Chondrocyte (in vitro differentiated cells): ENCODE measurements at regions not wholly inside any gene's neighbourhood (a gene's known extent, or its start where the extent isn't known, plus 50 kb on each side); places are given as distances from the start of the nearest gene placed in this dataset.

Experiments
- DNase-seq: peaks from one replicate; pipeline ENCODE4 v3.0.0; 2021; ENCODE audit warnings: mixed read lengths, low spot score
- H3K27ac Mint-ChIP-seq: one replicate; pipeline ENCODE4 v1.8.0; 2021; ENCODE audit warnings: mild to moderate bottlenecking, moderate library complexity, mixed read lengths; ENCODE audit not compliant: unreplicated experiment
- H3K27me3 Mint-ChIP-seq: 2 replicates; pipeline ENCODE4 v1.8.0; 2021; ENCODE audit warnings: low read depth, mixed read lengths
- H3K36me3 Mint-ChIP-seq: 2 replicates; pipeline ENCODE4 v1.8.0; 2021; ENCODE audit warnings: low read depth, mixed read lengths
- H3K4me1 Mint-ChIP-seq: 2 replicates; pipeline ENCODE4 v1.8.0; 2021; ENCODE audit warnings: low read depth, mild to moderate bottlenecking, mixed read lengths
- H3K4me3 Mint-ChIP-seq: one replicate; pipeline ENCODE4 v1.8.0; 2021; ENCODE audit warnings: mild to moderate bottlenecking, moderate library complexity, mixed read lengths; ENCODE audit not compliant: unreplicated experiment
- H3K9me3 Mint-ChIP-seq: 2 replicates; pipeline ENCODE4 v1.8.0; 2021; ENCODE audit warnings: low read depth, mixed read lengths
- TF ChIP-seq, protein P1 (sequence below): fragments of 200-600 bp; sonication (generic); IDR thresholded peaks from 2 replicates; pipeline ENCODE4 v1.5.0; 2021; ENCODE audit warnings: antibody characterized with exemption, mild to moderate bottlenecking, moderate library complexity

DNA sequence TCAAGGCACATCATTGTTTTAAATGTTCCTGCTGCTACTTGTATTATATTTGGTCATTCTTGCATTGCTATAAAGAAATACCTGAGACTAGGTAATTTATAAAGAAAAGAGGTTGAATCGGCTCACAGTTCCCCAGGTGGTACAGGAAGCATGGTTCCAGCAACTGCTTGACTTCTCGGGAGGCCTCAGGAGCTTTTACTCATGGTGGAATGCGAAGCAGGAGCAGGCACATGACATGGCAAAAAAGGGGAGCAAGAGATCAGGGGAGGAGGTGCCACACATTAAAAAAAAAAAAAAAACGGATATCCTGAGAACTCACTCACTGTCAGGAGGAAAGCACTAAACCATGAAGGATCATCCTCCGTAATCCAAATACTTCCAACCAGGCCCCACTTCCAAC is 286.9 kb upstream of the PLSCR5 start:
- Mint-ChIP-seq H3K27ac (no peak overlapping the region), H3K9me3 (no peaks in the 10 kb centered on the region), H3K4me1 (peaks cover 14% of the 10 kb centered on the region), H3K4me3 (no peak overlapping the region), H3K27me3 (no peaks in the 10 kb centered on the region), H3K36me3 (no peaks in the 10 kb centered on the region)
- TF ChIP-seq, protein P1, sequence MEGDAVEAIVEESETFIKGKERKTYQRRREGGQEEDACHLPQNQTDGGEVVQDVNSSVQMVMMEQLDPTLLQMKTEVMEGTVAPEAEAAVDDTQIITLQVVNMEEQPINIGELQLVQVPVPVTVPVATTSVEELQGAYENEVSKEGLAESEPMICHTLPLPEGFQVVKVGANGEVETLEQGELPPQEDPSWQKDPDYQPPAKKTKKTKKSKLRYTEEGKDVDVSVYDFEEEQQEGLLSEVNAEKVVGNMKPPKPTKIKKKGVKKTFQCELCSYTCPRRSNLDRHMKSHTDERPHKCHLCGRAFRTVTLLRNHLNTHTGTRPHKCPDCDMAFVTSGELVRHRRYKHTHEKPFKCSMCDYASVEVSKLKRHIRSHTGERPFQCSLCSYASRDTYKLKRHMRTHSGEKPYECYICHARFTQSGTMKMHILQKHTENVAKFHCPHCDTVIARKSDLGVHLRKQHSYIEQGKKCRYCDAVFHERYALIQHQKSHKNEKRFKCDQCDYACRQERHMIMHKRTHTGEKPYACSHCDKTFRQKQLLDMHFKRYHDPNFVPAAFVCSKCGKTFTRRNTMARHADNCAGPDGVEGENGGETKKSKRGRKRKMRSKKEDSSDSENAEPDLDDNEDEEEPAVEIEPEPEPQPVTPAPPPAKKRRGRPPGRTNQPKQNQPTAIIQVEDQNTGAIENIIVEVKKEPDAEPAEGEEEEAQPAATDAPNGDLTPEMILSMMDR, result no peak
- no peak for DNase-seq

DNA sequence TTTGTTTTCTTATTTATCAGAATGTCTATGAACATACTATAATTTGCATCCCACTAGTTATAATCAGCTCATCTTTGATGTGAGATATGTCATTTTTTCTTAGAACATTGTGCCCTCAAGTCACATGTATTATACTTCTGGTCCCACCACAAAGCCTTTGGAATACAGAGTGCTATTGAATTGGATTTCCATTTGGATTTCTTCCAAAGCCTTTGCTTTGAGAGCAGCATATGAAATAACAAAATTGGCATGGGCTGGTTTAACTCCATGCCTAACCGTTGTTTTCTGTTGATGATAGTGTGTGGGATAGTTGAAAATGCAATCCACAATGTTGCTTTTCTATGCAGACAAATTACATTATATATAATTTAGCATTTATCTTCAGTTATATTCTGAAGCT is 284.5 kb upstream of the PLSCR5 start:
- Mint-ChIP-seq H3K27ac (no peak overlapping the region), H3K9me3 (no peaks in the 10 kb centered on the region), H3K27me3 (no peaks in the 10 kb centered on the region), H3K36me3 (no peaks in the 10 kb centered on the region), H3K4me3 (no peak overlapping the region), H3K4me1 (peaks cover 8% of the 10 kb centered on the region)
- TF ChIP-seq, protein P1, result no peak
- no peak for DNase-seq

DNA sequence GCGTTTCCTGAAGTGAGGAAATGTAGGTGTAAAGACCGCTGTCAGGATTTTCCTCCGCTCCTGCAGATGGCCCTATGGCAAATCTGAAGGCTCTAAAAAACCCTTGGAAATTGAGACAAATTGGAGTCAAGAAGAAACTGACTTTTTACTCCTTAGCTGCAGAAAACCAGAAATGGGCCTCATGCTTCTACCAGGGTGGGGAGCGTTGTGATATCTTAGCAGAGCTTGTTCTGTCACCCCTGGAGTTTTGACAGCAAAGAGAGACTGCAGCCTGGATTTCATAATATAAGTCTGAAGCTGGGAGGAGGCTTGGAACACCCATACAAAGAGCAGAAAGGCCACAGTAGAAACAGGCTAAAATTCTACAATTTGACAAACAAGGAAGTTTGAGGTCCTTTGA is 283.0 kb upstream of the PLSCR5 start:
- Mint-ChIP-seq H3K36me3 (no peaks in the 10 kb centered on the region), H3K27me3 (no peaks in the 10 kb centered on the region), H3K4me1 (no peaks in the 10 kb centered on the region), H3K9me3 (no peaks in the 10 kb centered on the region), H3K4me3 (no peak overlapping the region), H3K27ac (no peak overlapping the region)
- TF ChIP-seq, protein P1, result no peak
- DNase-seq, result no peak

DNA sequence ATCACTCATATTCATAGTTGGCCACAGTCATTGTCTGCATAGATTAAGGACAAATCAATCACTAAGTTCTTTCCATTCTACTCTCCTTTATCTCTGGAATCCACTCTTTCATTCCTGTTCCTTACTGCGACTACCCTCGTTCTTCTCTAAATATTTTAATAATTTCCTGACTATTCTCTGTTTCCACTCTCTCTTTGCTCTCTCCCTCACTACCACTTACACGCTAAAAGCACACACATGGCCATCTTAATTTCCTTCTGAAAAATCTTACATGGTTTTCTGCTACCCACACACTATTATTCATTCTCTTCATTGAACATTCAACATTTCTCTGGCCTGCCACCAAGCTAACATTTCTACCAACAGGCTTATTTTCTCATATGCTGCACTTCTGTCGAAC is 279.6 kb upstream of the PLSCR5 start:
- Mint-ChIP-seq H3K4me1 (no peaks in the 10 kb centered on the region), H3K36me3 (no peaks in the 10 kb centered on the region), H3K27me3 (no peaks in the 10 kb centered on the region), H3K9me3 (no peaks in the 10 kb centered on the region), H3K4me3 (no peak overlapping the region), H3K27ac (no peak overlapping the region)
- TF ChIP-seq, protein P1, result no peak
- DNase-seq, result no peak

DNA sequence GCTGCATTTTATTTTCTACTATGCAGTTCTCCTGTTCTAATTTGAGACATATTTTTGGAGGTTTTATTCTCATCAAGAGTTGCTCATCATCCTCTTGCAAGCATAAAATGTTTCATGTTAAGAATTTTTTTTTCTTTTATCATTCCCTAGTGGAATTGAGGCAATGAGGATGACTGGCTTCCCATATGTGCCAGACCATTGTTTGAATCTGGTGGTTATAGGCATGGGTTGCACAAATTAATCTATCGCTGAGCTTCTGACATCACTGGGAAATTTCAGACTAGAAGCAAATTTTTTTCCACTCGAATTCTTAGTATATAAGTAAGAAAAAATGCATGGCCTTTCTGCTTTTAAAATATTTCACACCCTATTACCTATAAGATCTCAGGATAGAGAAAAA is 279.1 kb upstream of the PLSCR5 start:
- TF ChIP-seq, protein P1, result no peak
- Mint-ChIP-seq H3K27me3 (no peaks in the 10 kb centered on the region), H3K27ac (no peak overlapping the region), H3K4me1 (no peaks in the 10 kb centered on the region), H3K36me3 (no peaks in the 10 kb centered on the region), H3K4me3 (no peak overlapping the region), H3K9me3 (no peaks in the 10 kb centered on the region)
- no peak for DNase-seq
